ENCODE measurements at regions not wholly inside any gene's neighbourhood (a gene's known extent, or its start where the extent isn't known, plus 50 kb on each side); places are given as distances from the start of the nearest gene placed in this dataset.

GRCh38 chr1:222339376-222339947 is 208.4 kb downstream of the HHIPL2 start:
- no peak for TF ChIP-seq CTCF (conservative IDR thresholded peaks at IDR 0.05; ENCODE audit: low read depth, low read length)
- TF ChIP-seq EZH2 (IDR thresholded peaks at IDR 0.05; ENCODE audit: low read length, unreplicated experiment): no peak
- no peak for TF ChIP-seq EZH2phosphoT487 (IDR thresholded peaks at IDR 0.05; ENCODE audit: borderline replicate concordance, low read length)

All from PC-3 (cell line).